GM12878 (cell line): ENCODE measurements at regions not wholly inside any gene's neighbourhood (a gene's known extent, or its start where the extent isn't known, plus 50 kb on each side); places are given as distances from the start of the nearest gene placed in this dataset.
A peak's percentile ranks its signal among the peaks of the same experiment; 100 is the strongest.

Experiments used
- ATAC-seq: fragments of 200-7000 bp; cut with Tn5 transposase; 3 replicates; pipeline ENCODE4 v1.9.1; 2020; ENCODE audit warnings: mild to moderate bottlenecking, moderate library complexity
- BruUV-seq: library from RNA; stranded (reverse); fragments of 400-500 nt; replicated peaks from 2 replicates; lab custom pipeline; 2021; lab: Mats Ljungman, UMichigan
- CTCF ChIA-PET: fragments of 300-600 bp; sonication (Branson Sonifier 250); formaldehyde crosslinking; extraction: SDS; loops from one replicate; lab custom pipeline; 2021; ENCODE audit warnings: inconsistent platforms; lab: Yijun Ruan, JAX
- POLR2A ChIA-PET: fragments of 350-600 bp; formaldehyde crosslinking; extraction: SDS; loops from one replicate; lab custom pipeline; 2021; ENCODE audit warnings: inconsistent platforms; lab: Charles Lee
- RAD21 ChIA-PET: fragments of 300-600 bp; sonication (Branson Sonifier 250); formaldehyde crosslinking; loops from one replicate; lab custom pipeline; 2023; ENCODE audit warnings: antibody characterized with exemption; ENCODE audit not compliant: unreplicated experiment; lab: Charles Lee
- SMC1A ChIA-PET: fragments of 300-600 bp; sonication (Branson Sonifier 250); formaldehyde crosslinking; loops from one replicate; lab custom pipeline; 2023; ENCODE audit not compliant: unreplicated experiment, uncharacterized antibody; lab: Charles Lee
- DNase-seq: peaks from one replicate; pipeline ENCODE4 v3.0.0-alpha.2; 2011; ENCODE audit warnings: low read depth, low spot score
- FAIRE-seq: peaks from 3 replicates; lab custom pipeline; 2011; peaks lifted over from hg19 to GRCh38; lab: Jason Lieb, UNC
- H2AFZ ChIP-seq: 2 replicates; pipeline ENCODE4 v1.6.0; 2011; ENCODE audit warnings: low read depth, low read length, control low read depth; ENCODE audit not compliant: control insufficient read depth
- H3K27ac ChIP-seq: 2 replicates; pipeline ENCODE4 v1.5.1; 2011; ENCODE audit warnings: control low read depth; ENCODE audit not compliant: control insufficient read depth, insufficient read depth
- H3K27me3 ChIP-seq, 2 experiments: replicated peaks in 1 of 2; 2 replicates each; pipeline versions ENCODE4 v1.6.0 to v1.6.1; 2011; ENCODE audit warnings: low read length in 1 of 2; ENCODE audit not compliant: control insufficient read depth in 2 of 2, insufficient read depth in 2 of 2
- H3K36me3 ChIP-seq, 2 experiments: 2 replicates each; pipeline ENCODE4 v1.5.1; 2011; ENCODE audit warnings: low read length in 1 of 2; ENCODE audit not compliant: control insufficient read depth in 2 of 2, insufficient read depth in 2 of 2
- H3K4me1 ChIP-seq: 2 replicates; pipeline ENCODE4 v1.6.1; 2011; ENCODE audit warnings: mild to moderate bottlenecking, low read length, moderate library complexity, mixed read lengths; ENCODE audit not compliant: control insufficient read depth, insufficient read depth
- H3K4me2 ChIP-seq: 2 replicates; pipeline ENCODE4 v1.6.0; 2011; ENCODE audit warnings: control low read depth; ENCODE audit not compliant: control insufficient read depth, insufficient read depth
- H3K4me3 ChIP-seq: fragments of 200-600 bp; sonication (generic); 2 replicates; pipeline ENCODE4 v1.5.1; 2016
- H3K79me2 ChIP-seq: 2 replicates; pipeline ENCODE4 v1.6.0; 2011; ENCODE audit warnings: low read length; ENCODE audit not compliant: control insufficient read depth, insufficient read depth
- H3K9ac ChIP-seq: 2 replicates; pipeline ENCODE4 v1.8.0; 2011; ENCODE audit warnings: low read length, control low read depth, mixed read lengths; ENCODE audit not compliant: control insufficient read depth, insufficient read depth
- H3K9me3 ChIP-seq: replicated peaks from 3 replicates; pipeline ENCODE4 v1.5.1; 2011; ENCODE audit warnings: mild to moderate bottlenecking, low read length; ENCODE audit not compliant: control insufficient read depth, insufficient read depth
- H4K20me1 ChIP-seq: 2 replicates; pipeline ENCODE4 v1.6.0; 2011; ENCODE audit not compliant: control insufficient read depth, insufficient read depth
- ATF3 ChIP-seq: IDR thresholded peaks from 2 replicates; pipeline ENCODE4 v1.6.1; 2011; ENCODE audit warnings: low read depth, mild to moderate bottlenecking, low read length, moderate library complexity, borderline replicate concordance; ENCODE audit errors: extremely low read depth
- BMI1 ChIP-seq: fragments of 450-650 bp; IDR thresholded peaks from 2 replicates; pipeline ENCODE4 v1.6.1; 2016; ENCODE audit warnings: mild to moderate bottlenecking, moderate library complexity, borderline replicate concordance
- HDGF ChIP-seq: fragments of 450-650 bp; IDR thresholded peaks from 2 replicates; pipeline ENCODE4 v1.6.1; 2016; ENCODE audit warnings: antibody characterized with exemption
- NFIC ChIP-seq: IDR thresholded peaks from 2 replicates; pipeline ENCODE4 v1.6.1; 2012; ENCODE audit warnings: low read depth, mild to moderate bottlenecking, inconsistent platforms, low read length, moderate library complexity
- PKNOX1 ChIP-seq: fragments of 450-650 bp; IDR thresholded peaks from 2 replicates; pipeline ENCODE4 v1.6.1; 2016; ENCODE audit warnings: mild to moderate bottlenecking
- SMARCA5 ChIP-seq: fragments of 450-650 bp; IDR thresholded peaks from 2 replicates; pipeline ENCODE4 v1.6.1; 2017; ENCODE audit warnings: mild to moderate bottlenecking
- STAT3 ChIP-seq: IDR thresholded peaks from 2 replicates; pipeline ENCODE4 v1.6.1; 2011; ENCODE audit warnings: low read depth, low read length, improper control_type of control experiment
- TCF12 ChIP-seq: IDR thresholded peaks from 2 replicates; pipeline ENCODE4 v1.6.1; 2011; ENCODE audit warnings: low read depth, mild to moderate bottlenecking, low read length
- WGBS: methylation state at CpG from one replicate; pipeline ENCODE4 v1.1.6; 2016; ENCODE audit warnings: low lambda C conversion rate; ENCODE audit not compliant: insufficient replicate concordance, insufficient coverage; ENCODE audit errors: missing lambda C conversion rate; 5-methylcytosine and 5-hydroxymethylcytosine counted together
- in situ Hi-C: fragments of 300-500 bp; cut with MboI; formaldehyde crosslinking; loops from 9 replicates; pipeline ENCODE4 v1.14.3; 2018; ENCODE audit warnings: mixed read lengths
- intact Hi-C: fragments of 100-400 bp; cut with micrococcal nuclease; formaldehyde crosslinking; loops from one replicate; pipeline ENCODE4 v1.14.2; 2022; ENCODE audit not compliant: unreplicated experiment

- Histone ChIP-seq H3K79me2 (no peaks in the 10 kb centered on the region; the same call in 1 of the 2 replicates), H2AFZ (no peak overlapping the region; the same call in 1 of the 2 replicates), H4K20me1 (no peaks in the 10 kb centered on the region), H3K36me3 (no peaks in the 10 kb centered on the region), H3K27me3 (no peaks in the 10 kb centered on the region), H3K4me1 (peaks cover 15% of the 10 kb centered on the region), H3K9ac (no peak overlapping the region), H3K9me3 (no peaks in the 10 kb centered on the region), H3K27ac (no peak overlapping the region), H3K4me2 (peak overlapping the region; percentile 17; the same call in 1 of the 2 replicates), H3K4me3 (no peak overlapping the region)
- intact Hi-C loops (no loop called here), in situ Hi-C loops (no loop called here)
- ATAC-seq, result peak; percentile 59
- BruUV-seq, result no TSS peak
- SMC1A ChIA-PET, result interaction anchor here (0.9 to 7.5 kb wide), 8 partner anchors 9 to 889 kb away, joined by 3 to 174 read pairs (median 4); no protein-coding TSS in a partner anchor
- WGBS, result 38% methylated on average over 3 of the region's 3 CpGs
- POLR2A ChIA-PET, result interaction anchor here (0.7 to 7.3 kb wide), 6 partner anchors 9 to 73 kb away, joined by 3 to 141 read pairs (median 3); no protein-coding TSS in a partner anchor
- FAIRE-seq, result no peak
- DNase-seq, result no peak
- RAD21 ChIA-PET, result interaction anchor here (1.0 to 8.6 kb wide), 8 partner anchors 12 to 908 kb away, joined by 3 to 229 read pairs (median 5); no protein-coding TSS in a partner anchor
- TF ChIP-seq NFIC, result no peak
- TF ChIP-seq STAT3, result no peak
- no peak for TF ChIP-seq BMI1
- no peak for TF ChIP-seq ATF3
- TF ChIP-seq SMARCA5, result no peak
- no peak for TF ChIP-seq TCF12
- TF ChIP-seq HDGF, result no peak
- peak; percentile 81 for TF ChIP-seq PKNOX1
- CTCF ChIA-PET, result interaction anchor here (1.5 to 6.5 kb wide), 7 partner anchors 14 to 909 kb away, joined by 4 to 156 read pairs (median 10); no protein-coding TSS in a partner anchor
These were observed 63.8 kb upstream of the TOP3B start for GRCh38 chr22:22046370-22046769.
